ENCODE measurements at regions not wholly inside any gene's neighbourhood (a gene's known extent, or its start where the extent isn't known, plus 50 kb on each side); places are given as distances from the start of the nearest gene placed in this dataset.

DNA sequence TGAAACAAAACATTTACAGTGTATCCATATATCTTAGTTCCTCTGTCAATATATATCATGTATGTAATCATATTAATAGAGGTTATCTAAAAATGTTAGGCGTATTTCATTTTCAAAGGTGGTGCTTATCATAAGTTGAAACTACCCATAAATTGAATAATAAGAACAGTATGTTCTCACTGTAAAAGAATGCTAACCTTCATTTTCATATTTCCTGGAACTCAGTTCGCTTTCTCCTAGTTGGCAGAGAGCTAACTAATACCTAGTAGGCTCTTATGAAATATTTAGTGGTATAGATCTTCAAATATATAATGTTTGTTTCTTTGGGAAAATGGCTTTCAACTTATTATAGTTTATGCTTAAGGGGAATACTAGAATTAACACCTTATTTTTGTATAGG, 118.4 kb downstream of the DISP1 start:
- no peak overlapping the region for H3K4me3 Mint-ChIP-seq
- H3K4me1 Mint-ChIP-seq (ENCODE audit: unreplicated experiment), result peaks cover 18% of the 10 kb centered on the region
- no peak overlapping the region for H3K27ac Mint-ChIP-seq
- DNase-seq (ENCODE audit: extremely low spot score, unreplicated experiment), result no peak
- H3K9me3 Mint-ChIP-seq, result no peaks in the 10 kb centered on the region
- H3K27me3 Mint-ChIP-seq, result no peaks in the 10 kb centered on the region
- TF ChIP-seq, protein P1, sequence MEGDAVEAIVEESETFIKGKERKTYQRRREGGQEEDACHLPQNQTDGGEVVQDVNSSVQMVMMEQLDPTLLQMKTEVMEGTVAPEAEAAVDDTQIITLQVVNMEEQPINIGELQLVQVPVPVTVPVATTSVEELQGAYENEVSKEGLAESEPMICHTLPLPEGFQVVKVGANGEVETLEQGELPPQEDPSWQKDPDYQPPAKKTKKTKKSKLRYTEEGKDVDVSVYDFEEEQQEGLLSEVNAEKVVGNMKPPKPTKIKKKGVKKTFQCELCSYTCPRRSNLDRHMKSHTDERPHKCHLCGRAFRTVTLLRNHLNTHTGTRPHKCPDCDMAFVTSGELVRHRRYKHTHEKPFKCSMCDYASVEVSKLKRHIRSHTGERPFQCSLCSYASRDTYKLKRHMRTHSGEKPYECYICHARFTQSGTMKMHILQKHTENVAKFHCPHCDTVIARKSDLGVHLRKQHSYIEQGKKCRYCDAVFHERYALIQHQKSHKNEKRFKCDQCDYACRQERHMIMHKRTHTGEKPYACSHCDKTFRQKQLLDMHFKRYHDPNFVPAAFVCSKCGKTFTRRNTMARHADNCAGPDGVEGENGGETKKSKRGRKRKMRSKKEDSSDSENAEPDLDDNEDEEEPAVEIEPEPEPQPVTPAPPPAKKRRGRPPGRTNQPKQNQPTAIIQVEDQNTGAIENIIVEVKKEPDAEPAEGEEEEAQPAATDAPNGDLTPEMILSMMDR (conservative IDR thresholded peaks at IDR 0.05), result no peak
- H3K36me3 Mint-ChIP-seq, result peaks cover 3% of the 10 kb centered on the region

DNA sequence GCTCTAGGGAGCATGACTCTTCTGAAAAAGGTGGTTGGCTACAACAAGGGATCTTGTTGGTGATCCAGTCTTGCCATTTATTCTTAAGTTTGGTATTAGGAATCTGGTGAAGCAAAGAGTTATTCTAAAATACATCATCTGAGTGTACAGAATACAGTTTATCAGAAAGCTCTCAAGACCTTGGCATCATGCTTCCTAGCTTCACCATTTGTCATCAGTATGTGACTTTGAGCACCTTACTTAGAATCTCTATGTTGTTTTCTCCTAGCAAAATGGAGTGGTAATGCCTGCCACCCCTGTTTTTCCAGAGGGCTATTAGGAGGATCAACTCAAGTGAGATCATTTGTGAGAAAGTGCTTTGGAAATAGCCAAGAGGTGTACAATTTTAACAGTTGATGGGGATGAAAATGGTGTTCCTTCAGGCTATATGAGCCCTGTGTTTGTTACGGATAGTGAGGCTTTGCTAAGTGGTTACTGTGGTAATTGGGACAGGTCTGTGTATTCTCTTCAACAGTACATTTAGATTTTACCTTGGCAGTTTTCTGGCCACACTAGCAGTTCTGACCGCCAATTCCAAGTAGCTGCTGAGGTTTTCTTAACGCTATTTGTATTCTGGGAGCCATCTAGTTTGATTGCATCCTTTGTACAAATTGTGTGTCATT, 120.5 kb downstream of the DISP1 start:
- no peak overlapping the region for H3K4me3 Mint-ChIP-seq
- peaks cover 19% of the 10 kb centered on the region for H3K4me1 Mint-ChIP-seq (ENCODE audit: unreplicated experiment)
- no peaks in the 10 kb centered on the region for H3K27me3 Mint-ChIP-seq
- TF ChIP-seq, protein P1 (conservative IDR thresholded peaks at IDR 0.05), result no peak
- H3K9me3 Mint-ChIP-seq, result peaks cover 4% of the 10 kb centered on the region
- H3K27ac Mint-ChIP-seq, result no peak overlapping the region
- peaks cover 12% of the 10 kb centered on the region for H3K36me3 Mint-ChIP-seq
- DNase-seq (ENCODE audit: extremely low spot score, unreplicated experiment), result no peak

DNA sequence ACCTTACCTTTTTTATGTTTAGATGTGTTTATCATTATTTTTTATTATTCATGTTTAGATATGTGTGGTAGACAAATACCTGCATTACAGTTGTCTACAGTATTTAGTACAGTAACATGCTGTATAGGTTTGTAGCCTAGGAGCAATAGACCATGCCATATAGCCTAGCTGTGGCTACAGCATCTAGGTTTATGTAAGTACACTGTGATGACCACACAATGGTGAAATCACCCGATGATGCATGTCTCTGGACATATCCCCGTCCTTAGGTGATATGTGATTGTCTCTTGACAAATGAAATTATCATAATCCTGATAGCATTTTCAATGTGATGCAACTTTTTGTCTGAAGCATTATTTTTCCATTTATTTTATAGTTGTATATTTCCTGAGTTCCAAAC, 121.2 kb downstream of the DISP1 start:
- Mint-ChIP-seq H3K27ac (no peak overlapping the region), H3K4me3 (no peak overlapping the region), H3K9me3 (peaks cover 5% of the 10 kb centered on the region), H3K4me1 (ENCODE audit: unreplicated experiment) (peaks cover 21% of the 10 kb centered on the region), H3K36me3 (peaks cover 12% of the 10 kb centered on the region), H3K27me3 (no peaks in the 10 kb centered on the region)
- DNase-seq (ENCODE audit: extremely low spot score, unreplicated experiment), result no peak
- TF ChIP-seq, protein P1 (conservative IDR thresholded peaks at IDR 0.05), result no peak

DNA sequence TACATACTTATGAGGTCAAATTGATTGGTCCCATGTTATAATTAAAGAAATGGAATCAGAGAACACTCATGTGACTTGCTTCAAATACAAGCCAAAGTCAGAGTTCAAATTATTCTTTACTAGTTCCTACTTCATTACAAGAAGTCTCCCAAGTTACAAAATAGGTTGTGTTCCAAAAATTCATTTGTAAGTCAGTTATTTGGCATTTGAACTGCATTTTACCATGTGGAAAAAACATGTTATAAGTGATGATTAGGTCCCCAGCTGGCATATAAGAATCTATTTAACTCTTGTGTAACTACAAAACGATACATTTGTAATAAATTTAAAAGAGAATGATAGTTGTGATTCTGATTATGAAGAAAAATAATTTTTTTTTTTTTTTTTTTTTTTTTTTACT, 124.1 kb downstream of the DISP1 start:
- Mint-ChIP-seq H3K4me3 (no peak overlapping the region), H3K27ac (no peak overlapping the region), H3K9me3 (peaks cover 5% of the 10 kb centered on the region), H3K27me3 (no peaks in the 10 kb centered on the region), H3K4me1 (ENCODE audit: unreplicated experiment) (peaks cover 18% of the 10 kb centered on the region), H3K36me3 (peaks cover 24% of the 10 kb centered on the region)
- TF ChIP-seq, protein P1 (conservative IDR thresholded peaks at IDR 0.05), result no peak
- no peak for DNase-seq (ENCODE audit: extremely low spot score, unreplicated experiment)

DNA sequence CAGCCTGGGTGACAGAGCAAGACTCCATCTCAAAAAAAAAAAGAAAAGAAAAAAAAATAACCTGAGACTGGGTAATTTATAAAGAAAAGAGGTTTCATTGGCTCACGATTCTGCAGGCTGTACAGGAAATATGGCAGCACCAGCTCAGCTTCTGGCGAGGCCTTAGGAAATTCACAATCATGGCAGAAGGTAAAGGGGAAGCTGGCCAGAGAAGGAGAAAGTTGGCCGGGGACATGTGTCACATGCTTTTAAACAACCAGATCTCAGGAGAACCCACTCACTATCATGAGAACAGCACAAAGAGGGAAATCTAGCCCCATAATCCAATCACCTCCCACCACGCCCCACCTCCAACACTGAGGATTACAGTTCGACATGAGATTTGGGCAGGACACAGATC, 125.3 kb downstream of the DISP1 start:
- no peak overlapping the region for H3K4me3 Mint-ChIP-seq
- no peak for DNase-seq (ENCODE audit: extremely low spot score, unreplicated experiment)
- no peaks in the 10 kb centered on the region for H3K27me3 Mint-ChIP-seq
- peaks cover 5% of the 10 kb centered on the region for H3K9me3 Mint-ChIP-seq
- no peak overlapping the region for H3K27ac Mint-ChIP-seq
- H3K4me1 Mint-ChIP-seq (ENCODE audit: unreplicated experiment), result peaks cover 18% of the 10 kb centered on the region
- H3K36me3 Mint-ChIP-seq, result peaks cover 27% of the 10 kb centered on the region
- TF ChIP-seq, protein P1 (conservative IDR thresholded peaks at IDR 0.05), result no peak

Data from type B pancreatic cell (in vitro differentiated cells).